Left lung (tissue), 4 donors: ENCODE measurements at regions not wholly inside any gene's neighbourhood (a gene's known extent, or its start where the extent isn't known, plus 50 kb on each side); places are given as distances from the start of the nearest gene placed in this dataset.

Source experiments
- ATAC-seq: fragments of 200-7000 bp; cut with Tn5 transposase; one replicate; pipeline ENCODE4 v1.9.1; 2020; ENCODE audit warnings: moderate library complexity
- DNase-seq, 4 donors: peaks; one replicate each; pipeline ENCODE4 v3.0.0-alpha.2; 2013 to 2020
- H3K27ac ChIP-seq, 2 donors: fragments of 200-600 bp; sonication (generic) in 1 of 2; one replicate each; pipeline versions ENCODE4 v1.5.0 to v1.8.0; 2020 to 2021
- H3K27me3 ChIP-seq, 2 donors: fragments of 200-600 bp; sonication (generic) in 1 of 2; one replicate each; pipeline versions ENCODE4 v1.5.0 to v1.8.0; 2020 to 2021
- H3K36me3 ChIP-seq, 2 donors: fragments of 200-600 bp; sonication (generic) in 1 of 2; one replicate each; pipeline versions ENCODE4 v1.5.0 to v1.8.0; 2020 to 2021
- H3K4me1 ChIP-seq, 2 donors: fragments of 200-600 bp; one replicate each; pipeline ENCODE4 v1.8.0; 2021
- H3K4me3 ChIP-seq, 2 donors: fragments of 200-600 bp; sonication (generic) in 1 of 2; one replicate each; pipeline versions ENCODE4 v1.5.0 to v1.8.0; 2020 to 2021; ENCODE audit warnings: mild to moderate bottlenecking in 1 of 2
- H3K9me3 ChIP-seq, 2 donors: fragments of 200-600 bp; sonication (generic) in 1 of 2; one replicate each; pipeline versions ENCODE4 v1.5.0 to v1.8.0; 2020 to 2021
- intact Hi-C, 2 donors: fragments of 100-400 bp; cut with DNase I; formaldehyde crosslinking; loops; one replicate each; pipeline versions ENCODE4 v1.11.2 to v1.14.2; 2022
- TF ChIP-seq, protein P1 (sequence below), 2 donors: fragments of 200-600 bp; sonication (generic) in 1 of 2; IDR thresholded peaks; one replicate each; pipeline versions ENCODE4 v1.5.0 to v1.8.0; 2021; ENCODE audit warnings: antibody characterized with exemption in 2 of 2
- donor health status: DM: no; HTN: yes; CAD: no.
- donor health status: DM: no; HTN: no; CAD: no.

DNA sequence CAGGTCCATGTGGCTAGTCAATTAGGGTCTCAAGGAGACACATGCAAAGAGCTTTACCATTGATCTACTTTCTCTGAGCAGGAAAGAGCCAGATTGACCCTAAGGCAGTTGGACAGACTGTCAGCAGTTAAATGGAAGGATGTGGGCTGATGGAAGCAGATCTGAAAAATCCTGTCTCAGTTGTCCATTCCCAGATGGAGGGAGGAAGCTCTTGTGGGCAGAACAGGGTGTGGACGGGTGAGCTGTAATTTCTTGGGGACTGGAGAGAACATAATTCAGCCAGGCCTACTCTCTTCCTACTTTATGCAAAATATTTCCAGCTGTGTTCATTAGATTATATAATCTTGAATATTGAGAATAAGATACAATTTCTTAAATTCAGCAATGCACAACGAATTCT is 163.6 kb downstream of the GNAT3 start:
- ATAC-seq (no peak), DNase-seq (no peak)
- H3K27ac ChIP-seq = no peak overlapping the region
- TF ChIP-seq, protein P1, sequence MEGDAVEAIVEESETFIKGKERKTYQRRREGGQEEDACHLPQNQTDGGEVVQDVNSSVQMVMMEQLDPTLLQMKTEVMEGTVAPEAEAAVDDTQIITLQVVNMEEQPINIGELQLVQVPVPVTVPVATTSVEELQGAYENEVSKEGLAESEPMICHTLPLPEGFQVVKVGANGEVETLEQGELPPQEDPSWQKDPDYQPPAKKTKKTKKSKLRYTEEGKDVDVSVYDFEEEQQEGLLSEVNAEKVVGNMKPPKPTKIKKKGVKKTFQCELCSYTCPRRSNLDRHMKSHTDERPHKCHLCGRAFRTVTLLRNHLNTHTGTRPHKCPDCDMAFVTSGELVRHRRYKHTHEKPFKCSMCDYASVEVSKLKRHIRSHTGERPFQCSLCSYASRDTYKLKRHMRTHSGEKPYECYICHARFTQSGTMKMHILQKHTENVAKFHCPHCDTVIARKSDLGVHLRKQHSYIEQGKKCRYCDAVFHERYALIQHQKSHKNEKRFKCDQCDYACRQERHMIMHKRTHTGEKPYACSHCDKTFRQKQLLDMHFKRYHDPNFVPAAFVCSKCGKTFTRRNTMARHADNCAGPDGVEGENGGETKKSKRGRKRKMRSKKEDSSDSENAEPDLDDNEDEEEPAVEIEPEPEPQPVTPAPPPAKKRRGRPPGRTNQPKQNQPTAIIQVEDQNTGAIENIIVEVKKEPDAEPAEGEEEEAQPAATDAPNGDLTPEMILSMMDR (IDR thresholded peaks at IDR 0.05) = no peak
- H3K4me3 ChIP-seq = no peak overlapping the region
- H3K36me3 ChIP-seq = no peaks in the 10 kb centered on the region
- intact Hi-C loops = no loop called here
- H3K4me1 ChIP-seq = no peaks in the 10 kb centered on the region
- no peaks in the 10 kb centered on the region for H3K9me3 ChIP-seq
- H3K27me3 ChIP-seq = no peaks in the 10 kb centered on the region

DNA sequence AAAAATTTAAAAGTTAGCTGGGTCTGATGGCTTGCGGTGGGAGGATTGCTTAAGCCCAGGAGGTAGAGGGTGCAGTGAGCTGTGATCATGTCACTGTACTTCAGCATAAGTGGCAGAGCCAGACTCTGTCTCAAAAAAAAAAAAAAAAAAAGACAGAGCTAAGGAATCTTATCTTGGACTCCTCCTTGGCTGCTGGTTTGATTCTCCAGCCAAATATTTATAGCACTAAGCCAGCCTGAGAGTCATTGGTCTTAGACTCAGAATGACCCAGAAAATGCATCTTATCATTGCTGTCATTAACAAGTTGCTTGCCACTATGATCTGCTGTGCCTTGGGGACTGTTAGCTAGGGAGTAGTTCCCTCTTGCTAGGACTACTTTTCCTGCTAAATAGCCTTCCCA is 164.7 kb downstream of the GNAT3 start:
- no peaks in the 10 kb centered on the region for H3K27me3 ChIP-seq
- DNase-seq (no peak), ATAC-seq (no peak)
- no peak overlapping the region for H3K27ac ChIP-seq
- H3K36me3 ChIP-seq = no peaks in the 10 kb centered on the region
- TF ChIP-seq, protein P1 (IDR thresholded peaks at IDR 0.05) = no peak
- no peaks in the 10 kb centered on the region for H3K4me1 ChIP-seq
- H3K4me3 ChIP-seq = no peak overlapping the region
- H3K9me3 ChIP-seq = no peaks in the 10 kb centered on the region
- intact Hi-C loops = no loop called here

DNA sequence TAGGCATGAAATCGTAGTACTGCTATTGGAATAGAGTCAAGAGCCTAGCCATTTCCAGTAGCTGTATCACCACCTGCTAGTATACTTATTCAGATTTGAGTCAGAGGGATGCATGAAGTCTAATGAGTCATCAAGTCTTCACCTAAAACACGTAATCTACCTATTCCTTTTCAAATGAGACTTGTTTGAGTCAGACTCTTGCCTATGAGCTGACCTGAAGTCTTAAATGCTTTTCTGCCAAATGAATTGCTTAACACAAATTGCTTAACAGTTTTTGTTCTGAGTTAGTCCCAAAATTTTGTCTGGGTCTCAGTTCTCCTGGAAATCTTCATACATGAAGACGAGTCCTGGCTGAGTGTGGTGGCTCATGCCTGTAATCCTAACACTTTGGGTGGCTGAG is 165.2 kb downstream of the GNAT3 start:
- Histone ChIP-seq H3K27ac (no peak overlapping the region), H3K9me3 (no peaks in the 10 kb centered on the region)
- peak; percentile 40 for ATAC-seq

DNA sequence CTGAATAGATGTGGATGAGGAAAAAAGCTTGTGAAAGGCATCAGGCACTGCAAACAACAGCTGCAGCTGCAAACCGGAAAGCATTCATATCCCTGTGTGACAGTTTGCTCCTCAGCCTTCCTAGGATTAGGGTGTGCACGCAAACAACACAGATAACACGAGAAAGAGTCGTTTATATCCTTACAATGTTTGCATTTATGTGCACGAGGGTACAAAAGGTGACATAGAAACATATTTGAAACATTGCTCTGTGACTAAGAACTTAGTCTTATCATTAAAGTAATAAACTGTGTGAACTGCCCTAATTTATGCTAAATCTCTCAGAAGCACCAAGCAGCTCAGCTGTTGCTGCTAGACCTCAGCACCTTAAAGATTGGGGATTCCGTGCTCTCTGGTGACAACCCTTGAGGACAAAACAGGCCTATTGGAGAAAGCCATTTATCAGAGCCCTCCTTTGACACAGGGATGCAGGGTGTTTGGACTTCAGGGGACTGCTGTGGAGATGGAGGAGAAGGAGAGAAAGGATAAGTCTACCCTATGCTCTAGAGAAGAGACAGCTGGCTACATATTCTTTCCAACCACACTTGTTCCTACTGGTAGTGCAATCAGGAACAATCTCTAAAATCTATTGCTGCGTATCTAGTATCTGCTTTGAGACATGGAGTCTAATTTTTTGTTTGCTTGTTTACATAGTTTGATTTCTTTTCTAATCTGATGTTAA is 176.2 kb downstream of the GNAT3 start:
- H3K4me3 ChIP-seq = no peak overlapping the region
- ATAC-seq (no peak), DNase-seq (peak in 1 of 4 donors; percentile 56)
- H3K36me3 ChIP-seq = no peaks in the 10 kb centered on the region
- intact Hi-C loops = no loop called here
- H3K27ac ChIP-seq = no peak overlapping the region
- H3K27me3 ChIP-seq = no peaks in the 10 kb centered on the region
- TF ChIP-seq, protein P1 (IDR thresholded peaks at IDR 0.05) = no peak
- H3K9me3 ChIP-seq = no peaks in the 10 kb centered on the region
- peaks cover 0 to 4% of the 10 kb centered on the region in 2 donors for H3K4me1 ChIP-seq

More for the DNA sequence above, 165.2 kb downstream of the GNAT3 start:
- no peak for DNase-seq
- no peaks in the 10 kb centered on the region for H3K27me3 ChIP-seq
- H3K4me3 ChIP-seq = no peak overlapping the region
- TF ChIP-seq, protein P1 (IDR thresholded peaks at IDR 0.05) = no peak
- H3K4me1 ChIP-seq = no peaks in the 10 kb centered on the region
- intact Hi-C loops = no loop called here
- H3K36me3 ChIP-seq = no peaks in the 10 kb centered on the region

DNA sequence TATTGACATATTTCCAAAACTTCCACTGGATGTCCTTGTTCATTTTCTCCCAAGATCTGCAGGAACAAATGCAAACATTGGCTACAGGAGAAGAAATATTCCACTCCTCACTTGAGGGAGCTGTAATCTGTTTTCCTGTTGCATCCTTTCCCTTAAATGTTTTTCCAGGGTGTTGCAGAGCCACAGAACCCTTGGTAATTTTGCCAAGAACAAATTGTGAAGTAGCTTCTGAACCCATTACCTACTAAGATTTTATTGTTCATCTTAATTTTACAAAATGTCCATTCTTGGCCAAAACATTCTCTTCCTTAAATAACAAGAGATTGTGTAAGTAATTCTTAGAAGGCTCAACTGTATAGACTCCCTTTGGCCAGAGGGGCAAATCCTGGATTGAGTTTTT is 177.0 kb downstream of the GNAT3 start:
- no peak overlapping the region for H3K4me3 ChIP-seq
- peaks cover 0 to 4% of the 10 kb centered on the region in 2 donors for H3K4me1 ChIP-seq
- intact Hi-C loops = no loop called here
- H3K9me3 ChIP-seq = no peaks in the 10 kb centered on the region
- no peaks in the 10 kb centered on the region for H3K36me3 ChIP-seq
- TF ChIP-seq, protein P1 (IDR thresholded peaks at IDR 0.05) = no peak
- DNase-seq (no peak), ATAC-seq (no peak)
- no peak overlapping the region for H3K27ac ChIP-seq
- no peaks in the 10 kb centered on the region for H3K27me3 ChIP-seq
